Choroid plexus epithelial cell (primary cell): ENCODE measurements at regions not wholly inside any gene's neighbourhood (a gene's known extent, or its start where the extent isn't known, plus 50 kb on each side); places are given as distances from the start of the nearest gene placed in this dataset.
"Not testable (repeated sequence)": the region's sequence is repeated elsewhere in the genome, so short reads cannot be mapped to it uniquely, and the experiment has no call there.

Experiments used
- DNase-seq: peaks from one replicate; pipeline ENCODE4 v3.0.0-alpha.2; 2010; ENCODE audit warnings: low read depth
- H3K4me3 ChIP-seq: 2 replicates; pipeline ENCODE4 v1.5.1; 2011; ENCODE audit warnings: low read depth, mild to moderate bottlenecking, control low read depth, low read length, moderate library complexity
- TF ChIP-seq, protein P1 (sequence below): conservative IDR thresholded peaks from 2 replicates; pipeline ENCODE4 v1.5.1; 2011; ENCODE audit warnings: low read depth, mild to moderate bottlenecking, control low read depth, inconsistent platforms, low read length, moderate library complexity

DNA sequence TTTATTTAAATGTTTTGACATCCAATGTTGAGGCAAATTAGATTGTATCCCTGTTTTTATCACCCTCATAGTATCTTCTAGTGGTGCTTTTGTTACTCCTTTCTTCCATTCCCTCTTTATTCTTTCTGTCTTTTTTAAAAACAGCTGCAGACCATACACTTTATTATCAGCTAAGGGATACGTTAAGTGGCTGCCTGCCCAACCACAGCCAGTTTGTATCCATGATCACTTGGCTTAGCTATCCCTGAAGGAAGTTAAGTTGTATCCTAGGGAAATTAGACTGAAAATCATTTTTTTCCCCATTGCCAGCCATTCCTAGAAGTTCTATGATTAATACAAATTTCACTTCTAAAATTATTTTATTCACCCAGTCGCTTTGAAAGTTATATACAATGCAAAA, 1032.7 kb downstream of the NR2F1-AS1 start:
- DNase-seq = peak; percentile 67
- TF ChIP-seq, protein P1, sequence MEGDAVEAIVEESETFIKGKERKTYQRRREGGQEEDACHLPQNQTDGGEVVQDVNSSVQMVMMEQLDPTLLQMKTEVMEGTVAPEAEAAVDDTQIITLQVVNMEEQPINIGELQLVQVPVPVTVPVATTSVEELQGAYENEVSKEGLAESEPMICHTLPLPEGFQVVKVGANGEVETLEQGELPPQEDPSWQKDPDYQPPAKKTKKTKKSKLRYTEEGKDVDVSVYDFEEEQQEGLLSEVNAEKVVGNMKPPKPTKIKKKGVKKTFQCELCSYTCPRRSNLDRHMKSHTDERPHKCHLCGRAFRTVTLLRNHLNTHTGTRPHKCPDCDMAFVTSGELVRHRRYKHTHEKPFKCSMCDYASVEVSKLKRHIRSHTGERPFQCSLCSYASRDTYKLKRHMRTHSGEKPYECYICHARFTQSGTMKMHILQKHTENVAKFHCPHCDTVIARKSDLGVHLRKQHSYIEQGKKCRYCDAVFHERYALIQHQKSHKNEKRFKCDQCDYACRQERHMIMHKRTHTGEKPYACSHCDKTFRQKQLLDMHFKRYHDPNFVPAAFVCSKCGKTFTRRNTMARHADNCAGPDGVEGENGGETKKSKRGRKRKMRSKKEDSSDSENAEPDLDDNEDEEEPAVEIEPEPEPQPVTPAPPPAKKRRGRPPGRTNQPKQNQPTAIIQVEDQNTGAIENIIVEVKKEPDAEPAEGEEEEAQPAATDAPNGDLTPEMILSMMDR = no peak
- no peak overlapping the region for H3K4me3 ChIP-seq

DNA sequence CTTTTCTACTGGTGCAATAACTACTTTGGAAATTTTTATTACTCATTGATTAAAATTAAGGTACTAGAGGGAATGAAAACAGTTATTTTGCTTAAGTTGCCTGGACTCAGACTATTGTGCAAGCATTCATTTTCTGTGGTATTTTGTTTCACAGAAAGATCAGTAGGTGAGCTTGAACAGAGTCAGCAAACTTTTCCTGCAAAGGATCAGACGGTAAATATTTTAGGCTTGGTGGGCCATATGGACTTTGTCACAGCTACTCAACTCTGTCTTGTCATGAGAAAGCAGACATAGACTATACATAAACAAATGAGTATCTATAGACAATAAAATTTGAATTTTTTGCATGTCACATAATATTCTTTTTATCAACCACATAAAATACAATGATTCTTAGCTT, 1036.4 kb downstream of the NR2F1-AS1 start:
- H3K4me3 ChIP-seq = no peak overlapping the region
- TF ChIP-seq, protein P1 = no peak
- peak; percentile 92 for DNase-seq

DNA sequence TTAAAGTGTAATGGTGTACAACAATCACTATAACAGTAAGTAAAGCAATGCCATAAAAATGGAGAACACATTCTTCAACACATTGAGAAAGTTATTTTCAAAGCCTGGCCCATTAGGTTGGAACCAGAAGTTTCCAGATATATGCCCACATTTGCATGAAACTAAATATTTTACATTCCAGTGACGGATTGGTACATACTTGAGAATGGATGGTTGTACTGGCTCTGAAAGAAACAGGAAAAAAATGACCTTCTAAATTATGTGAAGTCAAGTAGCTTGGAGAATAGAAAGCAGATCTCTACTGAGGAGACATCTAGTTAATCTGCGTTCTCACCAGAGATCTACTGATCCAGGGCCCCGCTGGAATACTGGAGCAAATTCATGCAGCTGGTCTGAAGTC, 1037.0 kb downstream of the NR2F1-AS1 start:
- peak; percentile 80 for DNase-seq
- TF ChIP-seq, protein P1 = no peak
- H3K4me3 ChIP-seq = no peak overlapping the region

DNA sequence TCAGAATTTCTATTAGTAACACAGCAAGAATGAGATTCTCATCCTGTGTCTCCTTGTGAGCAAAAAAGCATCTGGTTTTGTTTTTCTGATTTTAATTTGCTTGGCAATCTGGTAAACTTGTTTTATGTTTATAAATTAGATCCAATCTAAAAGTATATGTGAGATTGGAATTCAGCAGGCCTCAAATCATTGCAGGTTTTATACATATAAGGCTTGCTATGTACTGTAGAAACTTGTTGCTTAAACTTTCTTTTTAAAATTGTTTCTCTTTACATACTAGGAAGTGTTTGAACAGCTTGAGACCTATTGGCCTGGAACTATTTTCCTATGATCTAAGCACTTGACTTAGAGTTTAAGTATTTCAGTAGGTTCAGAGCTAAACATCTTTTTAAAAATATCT, 1037.8 kb downstream of the NR2F1-AS1 start:
- DNase-seq = peak; percentile 80
- TF ChIP-seq, protein P1 = no peak
- no peak overlapping the region for H3K4me3 ChIP-seq

DNA sequence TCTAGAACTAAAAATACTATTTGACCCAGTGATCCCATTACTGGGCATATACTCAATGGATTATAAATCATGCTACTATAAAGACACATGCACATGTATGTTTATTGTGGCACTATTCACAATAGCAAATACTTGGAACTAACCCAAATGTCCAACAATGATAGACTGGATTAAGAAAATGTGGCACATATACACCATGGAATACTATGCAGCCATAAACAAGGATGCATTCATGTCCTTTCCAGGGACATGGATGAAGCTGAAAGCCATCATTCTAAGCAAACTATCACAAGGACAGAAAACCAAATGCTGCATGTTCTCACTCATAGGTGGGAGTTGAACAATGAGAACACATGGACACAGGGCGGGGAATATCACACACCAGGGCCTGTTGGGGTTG, 1039.0 kb downstream of the NR2F1-AS1 start:
- H3K4me3 ChIP-seq, DNase-seq: not testable (repeated sequence)

DNA sequence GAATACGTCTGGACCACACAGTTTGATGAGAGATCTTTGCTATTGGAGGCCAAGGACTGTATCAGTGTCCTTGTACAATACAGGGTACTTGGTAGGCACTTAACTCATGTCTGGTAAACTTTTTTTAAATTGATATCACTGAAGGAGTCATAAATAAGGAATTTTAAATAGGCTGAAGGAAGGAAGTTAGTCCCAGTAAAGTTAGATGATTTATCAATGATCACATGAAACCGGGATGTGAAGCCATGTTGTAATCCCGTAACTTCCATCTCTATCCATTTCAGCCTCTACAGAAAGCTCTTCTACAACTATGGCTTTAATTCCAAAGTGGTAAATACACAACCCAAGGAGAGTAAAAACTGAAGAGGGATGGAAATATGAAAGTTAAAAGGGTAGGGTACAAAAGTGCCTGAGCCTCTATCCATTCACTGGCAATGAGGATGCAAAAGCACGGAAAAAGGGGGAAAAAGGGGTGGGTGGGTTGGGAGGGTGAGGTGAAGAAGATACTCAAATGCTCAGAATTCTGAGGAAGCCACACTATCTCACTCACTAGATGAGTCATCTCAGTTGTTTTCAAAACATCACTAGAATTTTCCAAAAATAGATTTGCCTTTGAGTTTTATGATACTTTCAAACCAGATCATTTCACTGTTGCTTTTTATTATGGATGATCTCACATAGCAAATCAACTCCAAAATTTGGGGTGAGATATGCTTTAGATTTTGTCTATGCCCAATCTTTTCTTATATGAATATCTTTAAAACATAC, 1053.5 kb downstream of the NR2F1-AS1 start:
- peak; percentile 78 for DNase-seq
- no peak overlapping the region for H3K4me3 ChIP-seq
- TF ChIP-seq, protein P1 = no peak

DNA sequence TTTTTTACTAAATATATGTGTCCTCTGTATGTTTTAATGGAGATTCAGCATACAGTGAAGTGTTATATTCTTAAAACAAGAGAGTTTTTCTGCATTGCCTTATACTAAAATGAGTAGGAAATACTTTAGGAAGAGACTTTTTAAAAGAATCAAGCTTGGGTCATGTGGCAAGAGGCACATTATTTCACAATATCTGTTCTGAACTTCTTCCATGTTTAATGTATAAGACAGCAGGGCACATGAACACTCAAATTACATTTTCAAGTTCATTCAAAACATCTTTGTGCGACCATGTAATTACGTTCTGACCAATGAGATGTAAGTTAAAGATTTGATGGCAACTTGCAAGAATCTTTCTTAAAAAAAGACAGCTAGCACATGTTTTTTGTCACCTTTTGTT, 1055.9 kb downstream of the NR2F1-AS1 start:
- no peak overlapping the region for H3K4me3 ChIP-seq
- DNase-seq = peak; percentile 37
- TF ChIP-seq, protein P1 = no peak
